GM23248 (cell line): ENCODE measurements at regions not wholly inside any gene's neighbourhood (a gene's known extent, or its start where the extent isn't known, plus 50 kb on each side); places are given as distances from the start of the nearest gene placed in this dataset.

Experiments
- EZH2 ChIP-seq: fragments of 200-600 bp; sonication (generic); IDR thresholded peaks from 2 replicates; pipeline ENCODE4 v1.6.1; 2018; ENCODE audit warnings: antibody characterized with exemption, mild to moderate bottlenecking; ENCODE audit not compliant: insufficient read depth, poor library complexity, severe bottlenecking
- EZH2phosphoT487 ChIP-seq: fragments of 200-600 bp; sonication (generic); IDR thresholded peaks from 2 replicates; pipeline ENCODE4 v1.6.1; 2018; ENCODE audit warnings: antibody characterized with exemption, moderate library complexity, mild to moderate bottlenecking, low read depth; ENCODE audit not compliant: insufficient read depth

DNA sequence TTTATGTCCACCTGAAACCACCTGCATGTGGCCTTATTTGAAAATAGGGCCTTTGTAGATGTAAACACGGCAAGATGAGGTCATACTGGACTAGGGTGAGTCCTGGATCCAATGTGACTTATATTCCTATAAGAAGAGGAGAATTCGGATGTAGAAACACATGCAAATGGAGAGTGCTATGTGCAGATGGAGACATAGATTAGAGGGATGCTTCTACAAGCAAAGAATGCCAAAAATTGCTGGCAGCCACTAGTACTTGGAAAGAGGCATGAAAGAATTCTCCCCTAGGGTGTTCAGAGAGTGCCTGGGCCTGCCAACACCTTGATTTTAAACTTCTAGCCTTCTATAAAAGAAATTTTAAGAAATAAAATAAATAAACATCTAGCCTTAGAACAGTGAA, 226.1 kb downstream of the RFC3 start:
- TF ChIP-seq EZH2: no peak
- TF ChIP-seq EZH2phosphoT487: no peak
